Mesothelial cell of epicardium (in vitro differentiated cells): ENCODE measurements at regions not wholly inside any gene's neighbourhood (a gene's known extent, or its start where the extent isn't known, plus 50 kb on each side); places are given as distances from the start of the nearest gene placed in this dataset.

Source experiments
- DNase-seq, 2 experiments: peaks; one replicate each; pipeline ENCODE4 v3.0.0; 2021; ENCODE audit warnings: low spot score in 2 of 2; ENCODE audit not compliant: unreplicated experiment in 2 of 2
- H3K27ac Mint-ChIP-seq: 2 replicates; pipeline ENCODE4 v1.8.0; 2021; ENCODE audit warnings: mixed read lengths
- H3K27me3 Mint-ChIP-seq: 2 replicates; pipeline ENCODE4 v1.8.0; 2021; ENCODE audit warnings: low read depth, mixed read lengths
- H3K36me3 Mint-ChIP-seq: 2 replicates; pipeline ENCODE4 v1.8.0; 2021; ENCODE audit warnings: mixed read lengths
- H3K4me1 Mint-ChIP-seq: 2 replicates; pipeline ENCODE4 v1.8.0; 2021; ENCODE audit warnings: mixed read lengths
- H3K4me3 Mint-ChIP-seq: 2 replicates; pipeline ENCODE4 v1.8.0; 2021; ENCODE audit warnings: mild to moderate bottlenecking, moderate library complexity, mixed read lengths
- H3K9me3 Mint-ChIP-seq: 2 replicates; pipeline ENCODE4 v1.8.0; 2021; ENCODE audit warnings: mixed read lengths
- CTCF ChIP-seq: fragments of 200-600 bp; sonication (generic); IDR thresholded peaks from one replicate; pipeline ENCODE4 v1.5.0; 2021; ENCODE audit warnings: antibody characterized with exemption; ENCODE audit not compliant: unreplicated experiment

DNA sequence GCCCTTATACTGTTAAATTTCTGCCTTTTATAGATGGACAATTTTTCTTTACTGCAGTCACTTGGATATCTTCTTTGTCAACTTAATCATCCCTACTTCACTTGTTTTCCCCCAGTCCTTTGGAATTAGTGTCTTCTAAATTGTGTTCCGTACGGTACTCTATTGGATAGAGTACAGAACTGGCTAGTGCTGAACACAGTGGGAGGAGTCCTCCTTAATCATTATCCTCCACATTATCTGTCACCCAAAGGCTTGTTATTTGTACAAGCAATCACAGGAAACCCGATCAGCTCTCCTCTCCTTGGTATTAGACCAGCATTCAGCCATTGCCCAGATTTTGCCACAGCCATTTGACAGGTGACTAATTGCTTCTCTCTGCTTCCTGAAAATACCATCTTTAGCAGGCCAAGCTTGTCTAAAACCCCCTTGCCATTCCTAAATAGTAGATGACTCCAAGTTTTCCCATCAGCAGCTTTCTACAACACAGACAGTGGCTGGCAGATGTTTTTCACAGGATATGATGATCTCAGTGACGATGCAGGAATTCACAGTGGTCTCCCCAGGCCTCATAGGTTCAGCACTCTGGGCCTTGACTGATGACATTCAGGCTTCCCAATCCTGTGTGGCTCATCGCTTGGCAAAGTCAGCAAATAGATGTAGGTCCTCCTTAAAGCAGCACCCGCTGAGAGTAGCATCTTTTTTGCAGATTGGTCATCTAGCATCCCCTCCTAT is 216.0 kb upstream of the RGS6 start:
- H3K27ac Mint-ChIP-seq, result no peak overlapping the region
- no peak for TF ChIP-seq CTCF
- H3K9me3 Mint-ChIP-seq, result peaks cover 11% of the 10 kb centered on the region
- H3K27me3 Mint-ChIP-seq, result no peaks in the 10 kb centered on the region
- peaks cover 13% of the 10 kb centered on the region for H3K4me1 Mint-ChIP-seq
- DNase-seq, result no peak
- peaks cover 9% of the 10 kb centered on the region for H3K36me3 Mint-ChIP-seq
- H3K4me3 Mint-ChIP-seq, result no peak overlapping the region

DNA sequence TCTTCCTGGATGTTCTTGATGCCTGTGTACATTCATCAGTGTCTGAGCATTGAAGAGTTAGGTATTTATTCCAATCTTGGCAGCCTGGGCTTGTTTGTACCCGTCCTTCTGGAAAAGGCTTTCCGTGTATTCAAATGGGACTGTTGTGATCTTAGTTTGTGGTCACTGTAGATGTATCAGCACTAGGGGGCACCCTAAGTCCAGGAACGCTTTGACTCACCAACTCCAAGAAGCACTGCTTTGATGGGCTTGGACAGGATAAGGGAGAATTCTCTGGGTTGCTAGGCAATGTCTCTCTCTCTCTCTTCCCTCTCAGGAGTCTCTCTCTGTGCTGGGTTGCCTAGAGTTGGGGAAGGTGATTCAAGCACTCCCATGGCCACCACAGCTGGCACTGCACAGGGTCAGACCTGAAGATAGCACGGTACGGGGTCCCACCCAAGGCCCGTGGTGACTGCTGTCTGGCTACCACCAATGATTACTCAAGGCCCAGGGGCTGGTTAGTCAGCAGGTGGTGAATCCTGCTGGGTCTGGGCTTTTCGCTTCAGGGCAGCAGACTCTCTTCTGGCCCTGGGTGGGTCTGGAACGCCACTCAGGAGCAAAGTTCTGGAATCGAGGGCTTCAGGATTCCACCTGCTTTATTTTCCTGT is 211.1 kb upstream of the RGS6 start:
- Mint-ChIP-seq H3K27ac (no peak overlapping the region), H3K4me3 (no peak overlapping the region), H3K9me3 (peaks cover 11% of the 10 kb centered on the region), H3K36me3 (peaks cover 27% of the 10 kb centered on the region), H3K4me1 (peaks cover 9% of the 10 kb centered on the region), H3K27me3 (no peaks in the 10 kb centered on the region)
- no peak for DNase-seq
- TF ChIP-seq CTCF, result peak; percentile 11

DNA sequence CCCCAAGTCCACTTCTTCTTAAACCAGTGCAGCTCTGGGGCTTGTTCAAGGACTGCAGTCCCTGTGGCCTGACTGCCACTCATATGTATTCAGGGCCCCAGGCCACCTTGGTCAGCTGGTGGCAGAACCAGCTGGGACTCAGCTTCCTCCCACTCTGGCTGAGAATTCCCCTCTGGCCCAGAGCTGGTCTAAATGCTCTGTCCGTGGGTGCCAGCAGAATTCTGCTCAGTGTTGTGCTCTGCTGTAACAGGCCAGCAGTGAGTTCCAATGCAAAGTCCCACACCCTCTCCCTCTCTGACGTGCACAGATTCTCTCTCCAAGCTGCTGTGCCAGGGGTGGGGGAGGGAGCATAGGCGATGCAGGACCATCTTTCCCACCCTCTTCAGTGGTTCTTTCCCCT is 210.4 kb upstream of the RGS6 start:
- no peak for TF ChIP-seq CTCF
- no peak overlapping the region for H3K4me3 Mint-ChIP-seq
- peaks cover 14% of the 10 kb centered on the region for H3K4me1 Mint-ChIP-seq
- H3K27me3 Mint-ChIP-seq, result no peaks in the 10 kb centered on the region
- H3K9me3 Mint-ChIP-seq, result peaks cover 11% of the 10 kb centered on the region
- DNase-seq, result no peak
- peaks cover 27% of the 10 kb centered on the region for H3K36me3 Mint-ChIP-seq
- H3K27ac Mint-ChIP-seq, result no peak overlapping the region

GRCh38 chr14:71722885-71723284 is 209.3 kb upstream of the RGS6 start:
- peaks cover 11% of the 10 kb centered on the region for H3K9me3 Mint-ChIP-seq
- peaks cover 16% of the 10 kb centered on the region for H3K4me1 Mint-ChIP-seq
- no peak overlapping the region for H3K4me3 Mint-ChIP-seq
- DNase-seq, result no peak
- no peak overlapping the region for H3K27ac Mint-ChIP-seq
- H3K36me3 Mint-ChIP-seq, result peaks cover 27% of the 10 kb centered on the region
- H3K27me3 Mint-ChIP-seq, result no peaks in the 10 kb centered on the region
- no peak for TF ChIP-seq CTCF

- peak overlapping the region; percentile 57 for H3K27ac Mint-ChIP-seq
- H3K4me3 Mint-ChIP-seq, result no peak overlapping the region
- H3K27me3 Mint-ChIP-seq, result no peaks in the 10 kb centered on the region
- H3K36me3 Mint-ChIP-seq, result peaks cover 36% of the 10 kb centered on the region
- H3K4me1 Mint-ChIP-seq, result peaks cover 16% of the 10 kb centered on the region
- H3K9me3 Mint-ChIP-seq, result peaks cover under 1% of the 10 kb centered on the region
- no peak for TF ChIP-seq CTCF
- no peak for DNase-seq
These were observed 206.2 kb upstream of the RGS6 start for GRCh38 chr14:71725922-71726579.
